Breast epithelium (tissue), 3 donors: ENCODE measurements at regions not wholly inside any gene's neighbourhood (a gene's known extent, or its start where the extent isn't known, plus 50 kb on each side); places are given as distances from the start of the nearest gene placed in this dataset.

Experiments used
- CTCF ChIP-seq, 3 donors: fragments of 450-650 bp; IDR thresholded peaks; one replicate each; pipeline ENCODE4 v1.5.1; 2016 to 2017; ENCODE audit warnings: antibody characterized with exemption in 3 of 3, mild to moderate bottlenecking in 3 of 3, moderate library complexity in 3 of 3
- POLR2A ChIP-seq: fragments of 450-650 bp; IDR thresholded peaks from one replicate; pipeline ENCODE4 v1.6.1; 2016; ENCODE audit warnings: antibody characterized with exemption, mild to moderate bottlenecking, moderate library complexity
- POLR2AphosphoS5 ChIP-seq, 3 donors: sonication (generic); formaldehyde crosslinking; IDR thresholded peaks; one replicate each; pipeline ENCODE4 v1.6.1; 2017; ENCODE audit warnings: antibody characterized with exemption in 3 of 3

- no peak for TF ChIP-seq POLR2A
- no peak for TF ChIP-seq CTCF (IDR thresholded peaks at IDR 0.05)
- TF ChIP-seq POLR2AphosphoS5 (IDR thresholded peaks at IDR 0.05) = no peak
Measured at GRCh38 chr1:219422811-219423598, 189.9 kb downstream of the ZC3H11B start.
